ENCODE measurements at regions not wholly inside any gene's neighbourhood (a gene's known extent, or its start where the extent isn't known, plus 50 kb on each side); places are given as distances from the start of the nearest gene placed in this dataset.

DNA sequence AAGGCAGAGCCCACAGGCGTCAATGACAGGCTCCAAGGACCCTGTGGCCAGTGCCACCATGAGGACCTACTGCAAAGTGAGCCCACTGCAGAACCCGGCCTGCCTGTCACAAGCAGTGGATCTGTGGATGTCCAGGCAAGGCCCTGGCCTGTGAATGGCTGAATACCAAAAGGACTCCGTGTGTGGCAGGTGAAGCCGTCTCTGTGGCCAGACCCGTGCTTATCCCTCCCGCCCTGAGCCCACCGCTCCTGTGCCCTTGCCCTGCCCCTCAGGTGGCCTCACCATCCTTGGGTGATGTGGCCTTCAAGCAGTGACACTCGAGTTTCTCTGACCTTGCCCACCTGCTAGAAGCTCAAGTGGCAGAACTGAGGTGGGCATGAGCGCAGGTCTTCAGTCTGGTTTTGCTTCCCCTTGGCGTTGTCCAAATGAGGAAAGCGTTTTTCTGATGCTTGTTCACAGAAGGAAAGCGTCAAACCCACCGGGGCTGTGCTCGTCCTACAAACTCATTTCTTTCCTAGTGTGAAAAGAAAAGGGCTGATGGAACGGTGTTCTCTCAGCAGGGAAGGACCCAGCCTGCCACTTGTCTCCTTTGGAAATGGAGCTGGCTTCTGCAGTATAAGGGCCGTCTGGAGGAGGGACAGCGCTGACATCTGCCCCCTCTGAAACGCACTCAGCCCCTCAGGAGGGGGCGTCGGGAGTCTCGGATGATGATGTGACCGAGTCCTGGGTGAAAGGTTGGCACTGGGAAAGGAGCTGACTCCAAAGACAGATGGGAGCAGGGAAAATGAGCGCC, 377.7 kb upstream of the IRX4 start:
- intact Hi-C loops (cut with micrococcal nuclease), result no loop called here
- H3K27me3 Mint-ChIP-seq, result no peaks in the 10 kb centered on the region

DNA sequence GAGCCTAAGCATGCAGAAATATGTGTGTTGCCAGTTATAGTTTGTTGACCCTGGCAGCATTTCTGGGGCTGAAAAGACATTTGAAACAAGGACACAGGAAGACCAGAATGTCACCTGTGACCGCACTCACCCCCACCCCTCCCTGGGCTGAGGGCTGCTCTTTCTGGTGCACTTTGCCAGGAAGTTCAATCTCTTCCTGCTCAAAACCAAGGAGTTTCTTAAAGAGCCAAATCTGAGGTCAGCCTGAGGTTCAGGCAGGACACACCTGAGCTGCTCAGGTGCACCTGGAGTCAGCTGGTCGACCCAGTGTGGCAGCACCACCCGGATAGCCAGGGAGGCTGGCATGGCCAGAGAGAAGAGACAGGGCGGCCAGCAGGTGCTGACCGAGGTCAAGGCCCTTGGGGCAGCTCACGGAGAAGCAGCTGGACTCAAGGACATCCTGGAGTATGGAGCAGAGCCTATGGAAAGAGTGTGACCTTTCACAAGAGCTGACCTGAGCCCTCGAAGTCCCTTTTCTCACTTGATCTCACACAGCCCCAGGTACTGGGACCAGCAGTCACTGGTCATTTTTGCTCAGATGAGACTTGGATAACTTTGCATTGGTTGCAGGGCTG, 376.9 kb upstream of the IRX4 start:
- intact Hi-C loops (cut with micrococcal nuclease), result no loop called here
- H3K27ac Mint-ChIP-seq, result no peak overlapping the region
- no peak overlapping the region for H3K4me3 Mint-ChIP-seq
- H3K27me3 Mint-ChIP-seq, result no peaks in the 10 kb centered on the region
- H3K4me1 Mint-ChIP-seq (ENCODE audit: low read depth), result no peaks in the 10 kb centered on the region
- no peaks in the 10 kb centered on the region for H3K36me3 Mint-ChIP-seq (ENCODE audit: low read depth)
- H3K9me3 Mint-ChIP-seq, result no peaks in the 10 kb centered on the region

More for the DNA sequence above, 377.7 kb upstream of the IRX4 start:
- no peaks in the 10 kb centered on the region for H3K9me3 Mint-ChIP-seq
- H3K36me3 Mint-ChIP-seq (ENCODE audit: low read depth), result no peaks in the 10 kb centered on the region
- no peak overlapping the region for H3K4me3 Mint-ChIP-seq
- H3K4me1 Mint-ChIP-seq (ENCODE audit: low read depth), result no peaks in the 10 kb centered on the region
- H3K27ac Mint-ChIP-seq, result no peak overlapping the region

GRCh38 chr5:2258861-2259260, 376.1 kb upstream of the IRX4 start:
- H3K4me1 Mint-ChIP-seq (ENCODE audit: low read depth), result no peaks in the 10 kb centered on the region
- no peaks in the 10 kb centered on the region for H3K9me3 Mint-ChIP-seq
- H3K27ac Mint-ChIP-seq, result no peak overlapping the region
- H3K27me3 Mint-ChIP-seq, result no peaks in the 10 kb centered on the region
- no peaks in the 10 kb centered on the region for H3K36me3 Mint-ChIP-seq (ENCODE audit: low read depth)
- intact Hi-C loops (cut with micrococcal nuclease), result no loop called here
- no peak overlapping the region for H3K4me3 Mint-ChIP-seq

DNA sequence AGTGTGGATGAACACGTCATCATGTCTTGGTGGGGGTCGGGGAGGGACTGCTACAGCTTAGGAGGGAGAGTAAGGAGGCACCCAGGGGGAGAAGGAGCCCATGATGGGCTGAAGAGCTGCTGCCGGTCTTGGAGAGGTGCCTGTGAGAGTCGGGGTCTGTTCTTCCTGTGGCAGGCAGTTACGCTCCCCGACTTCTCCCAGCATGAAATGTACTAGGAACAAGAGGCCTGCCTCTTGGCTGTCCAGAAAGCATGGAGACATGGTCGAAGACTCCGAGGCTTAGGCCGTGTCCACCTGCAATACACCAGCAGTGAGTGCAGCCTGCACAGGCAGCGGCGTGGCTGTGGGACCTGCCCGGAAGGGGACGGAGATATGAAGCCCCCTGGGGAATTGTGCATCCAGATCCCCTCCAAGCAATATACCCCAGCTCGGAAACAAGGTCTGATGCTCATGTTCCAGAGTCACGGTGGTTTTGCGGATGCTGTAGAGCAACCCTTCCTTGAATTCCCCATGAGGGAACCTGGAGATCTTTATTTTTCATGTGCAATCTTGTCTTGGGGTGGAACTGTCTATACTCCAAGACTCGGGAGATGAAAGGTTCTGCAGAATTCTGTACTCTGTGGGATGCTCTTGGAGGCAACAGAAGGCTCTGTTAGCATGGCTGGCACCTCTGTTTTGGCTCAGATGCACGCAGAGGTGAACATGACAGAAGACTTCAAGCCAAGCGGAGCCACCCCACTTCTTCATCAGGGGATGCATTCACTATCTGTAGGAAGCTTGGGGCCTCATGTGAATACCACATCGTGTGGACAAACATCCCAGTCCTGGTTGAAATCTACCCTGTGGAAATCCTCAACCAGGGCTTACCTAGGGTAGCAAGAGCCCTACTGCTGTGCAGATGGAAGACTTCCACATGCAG, 374.9 kb upstream of the IRX4 start:
- H3K27ac Mint-ChIP-seq, result no peak overlapping the region
- H3K4me3 Mint-ChIP-seq, result no peak overlapping the region
- H3K36me3 Mint-ChIP-seq (ENCODE audit: low read depth), result no peaks in the 10 kb centered on the region
- H3K9me3 Mint-ChIP-seq, result no peaks in the 10 kb centered on the region
- H3K27me3 Mint-ChIP-seq, result no peaks in the 10 kb centered on the region
- H3K4me1 Mint-ChIP-seq (ENCODE audit: low read depth), result no peaks in the 10 kb centered on the region
- intact Hi-C loops (cut with micrococcal nuclease), result no loop called here

DNA sequence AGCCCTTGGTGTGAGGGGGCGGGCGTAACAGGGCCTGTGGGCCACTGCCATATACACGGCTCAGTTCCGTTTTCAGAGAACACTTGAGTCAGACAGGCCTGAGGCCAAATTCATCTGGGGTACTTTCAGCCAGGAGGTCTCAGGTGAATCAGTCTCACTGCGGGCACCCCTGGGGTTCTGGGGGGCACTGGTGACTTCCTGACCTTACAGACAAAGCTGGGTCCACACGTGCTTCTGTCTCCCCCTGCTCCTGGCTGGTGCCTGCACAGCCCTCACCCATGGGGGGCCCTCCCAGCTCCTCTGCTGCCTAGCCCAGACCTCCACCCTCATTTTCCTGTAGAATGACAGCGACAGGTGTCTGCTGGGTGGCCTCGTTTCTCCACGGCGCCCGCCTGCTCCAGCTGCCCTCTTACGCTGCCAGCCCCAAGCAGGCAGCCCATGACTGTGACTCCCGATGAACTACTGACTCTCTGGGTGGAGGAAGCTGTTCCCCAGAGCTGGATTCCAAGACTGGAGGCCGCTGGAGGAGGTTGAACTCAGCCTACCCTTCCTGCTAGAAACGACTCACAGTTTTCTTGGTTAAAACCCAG, 374.1 kb upstream of the IRX4 start:
- intact Hi-C loops (cut with micrococcal nuclease), result no loop called here
- H3K27ac Mint-ChIP-seq, result no peak overlapping the region
- H3K4me3 Mint-ChIP-seq, result no peak overlapping the region
- H3K36me3 Mint-ChIP-seq (ENCODE audit: low read depth), result no peaks in the 10 kb centered on the region
- no peaks in the 10 kb centered on the region for H3K9me3 Mint-ChIP-seq
- no peaks in the 10 kb centered on the region for H3K4me1 Mint-ChIP-seq (ENCODE audit: low read depth)
- no peaks in the 10 kb centered on the region for H3K27me3 Mint-ChIP-seq

DNA sequence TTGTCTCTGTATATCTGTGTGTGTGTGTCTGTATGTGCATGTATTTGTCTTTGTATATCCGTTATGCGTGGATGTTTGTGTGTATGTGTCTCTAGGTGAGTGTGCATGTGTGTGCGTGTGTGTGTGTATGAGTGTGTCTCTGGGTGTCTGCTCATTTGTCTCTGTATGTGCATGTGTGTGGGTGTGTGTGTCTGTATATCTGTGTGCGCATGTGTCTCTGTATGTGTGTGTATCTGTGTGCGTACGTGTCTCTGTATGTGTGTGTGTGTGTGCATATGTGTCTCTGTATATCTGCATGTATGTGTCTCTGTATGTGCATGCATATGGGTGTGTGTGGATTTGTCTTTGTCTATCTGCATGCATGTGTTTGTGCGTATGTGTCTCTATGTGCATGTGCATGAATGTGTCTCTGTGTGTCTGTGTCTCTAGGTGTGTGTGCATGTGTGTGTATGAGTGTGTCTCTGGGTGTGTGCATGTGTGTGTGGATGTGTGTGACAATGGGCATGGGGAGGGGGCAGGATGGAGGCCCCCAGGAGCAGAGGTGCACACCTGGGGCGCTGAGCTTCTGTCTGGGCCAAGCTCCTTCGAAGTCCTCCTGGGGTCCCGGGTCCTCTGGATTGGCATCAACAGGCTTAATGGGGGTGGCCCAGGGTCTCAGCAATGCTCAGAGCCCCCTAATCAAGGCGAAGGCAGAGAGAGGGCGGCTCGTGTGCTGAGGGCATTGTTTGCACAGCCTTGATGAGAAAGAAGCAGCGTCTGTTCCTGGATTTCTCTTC, 373.4 kb upstream of the IRX4 start:
- Mint-ChIP-seq H3K27me3 (no peaks in the 10 kb centered on the region), H3K4me3 (no peak overlapping the region), H3K9me3 (no peaks in the 10 kb centered on the region), H3K36me3 (ENCODE audit: low read depth) (no peaks in the 10 kb centered on the region), H3K27ac (no peak overlapping the region), H3K4me1 (ENCODE audit: low read depth) (no peaks in the 10 kb centered on the region)
- intact Hi-C loops (cut with micrococcal nuclease), result no loop called here

GRCh38 chr5:2254880-2255750, 372.4 kb upstream of the IRX4 start:
- intact Hi-C loops (cut with micrococcal nuclease), result no loop called here
- H3K4me1 Mint-ChIP-seq (ENCODE audit: low read depth), result no peaks in the 10 kb centered on the region
- no peak overlapping the region for H3K27ac Mint-ChIP-seq

DNA sequence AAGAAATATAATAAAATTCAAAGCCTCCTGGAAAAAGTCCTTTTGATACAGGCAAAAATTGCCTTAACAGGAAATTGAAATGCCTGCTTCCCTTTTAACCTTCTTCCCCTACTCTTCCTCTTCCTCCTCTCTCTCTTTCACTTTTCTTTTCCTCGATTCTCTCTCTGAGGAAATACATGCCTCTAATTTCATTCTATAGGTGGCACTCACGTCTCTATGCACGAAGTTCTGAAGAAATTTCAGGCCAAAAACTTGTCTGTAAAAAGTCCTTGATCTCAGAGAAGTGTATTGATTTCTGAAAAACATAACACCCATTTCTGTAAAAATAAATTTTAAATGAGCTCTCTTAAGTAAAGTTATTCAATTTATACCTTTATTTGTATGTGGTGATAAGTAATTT, 371.7 kb upstream of the IRX4 start:
- Mint-ChIP-seq H3K27me3 (no peaks in the 10 kb centered on the region), H3K36me3 (ENCODE audit: low read depth) (no peaks in the 10 kb centered on the region), H3K27ac (no peak overlapping the region), H3K9me3 (no peaks in the 10 kb centered on the region), H3K4me1 (ENCODE audit: low read depth) (no peaks in the 10 kb centered on the region), H3K4me3 (no peak overlapping the region)
- intact Hi-C loops (cut with micrococcal nuclease), result no loop called here

More at GRCh38 chr5:2254880-2255750, 372.4 kb upstream of the IRX4 start:
- Mint-ChIP-seq H3K4me3 (no peak overlapping the region), H3K9me3 (no peaks in the 10 kb centered on the region), H3K36me3 (ENCODE audit: low read depth) (no peaks in the 10 kb centered on the region), H3K27me3 (no peaks in the 10 kb centered on the region)

- H3K9me3 Mint-ChIP-seq, result no peaks in the 10 kb centered on the region
- intact Hi-C loops (cut with micrococcal nuclease), result no loop called here
- H3K36me3 Mint-ChIP-seq (ENCODE audit: low read depth), result no peaks in the 10 kb centered on the region
- no peak overlapping the region for H3K4me3 Mint-ChIP-seq
- no peaks in the 10 kb centered on the region for H3K27me3 Mint-ChIP-seq
- no peak overlapping the region for H3K27ac Mint-ChIP-seq
- no peaks in the 10 kb centered on the region for H3K4me1 Mint-ChIP-seq (ENCODE audit: low read depth)
Observed at GRCh38 chr5:2253040-2253975, 370.6 kb upstream of the IRX4 start.

GRCh38 chr5:2251751-2252150, 369.0 kb upstream of the IRX4 start:
- no peak overlapping the region for H3K27ac Mint-ChIP-seq
- intact Hi-C loops (cut with micrococcal nuclease), result no loop called here
- no peaks in the 10 kb centered on the region for H3K9me3 Mint-ChIP-seq
- no peaks in the 10 kb centered on the region for H3K36me3 Mint-ChIP-seq (ENCODE audit: low read depth)
- no peak overlapping the region for H3K4me3 Mint-ChIP-seq
- H3K4me1 Mint-ChIP-seq (ENCODE audit: low read depth), result no peaks in the 10 kb centered on the region
- H3K27me3 Mint-ChIP-seq, result no peaks in the 10 kb centered on the region

DNA sequence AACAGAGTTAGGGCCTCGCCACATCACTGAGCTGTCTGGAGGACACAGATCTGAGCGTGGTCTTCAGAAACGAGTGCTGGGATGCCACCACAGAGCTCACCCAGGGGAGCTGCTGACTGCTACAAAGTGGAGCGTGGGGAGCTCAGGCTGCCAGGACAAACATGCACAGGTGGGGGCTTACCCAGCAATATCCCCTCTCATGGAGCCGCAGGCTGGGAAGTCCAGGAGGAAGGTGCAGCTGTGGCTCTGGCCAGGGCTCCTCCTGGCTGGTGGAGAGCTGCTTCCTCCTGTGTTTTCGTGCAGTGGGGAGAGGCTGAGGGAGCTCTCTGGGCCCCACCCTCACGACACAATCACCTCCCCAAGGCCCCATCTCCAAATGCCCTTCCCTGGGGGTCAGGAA, 368.6 kb upstream of the IRX4 start:
- intact Hi-C loops (cut with micrococcal nuclease), result no loop called here
- Mint-ChIP-seq H3K4me1 (ENCODE audit: low read depth) (no peaks in the 10 kb centered on the region), H3K36me3 (ENCODE audit: low read depth) (no peaks in the 10 kb centered on the region), H3K9me3 (no peaks in the 10 kb centered on the region), H3K27me3 (no peaks in the 10 kb centered on the region), H3K4me3 (no peak overlapping the region), H3K27ac (no peak overlapping the region)

- H3K9me3 Mint-ChIP-seq, result no peaks in the 10 kb centered on the region
- intact Hi-C loops (cut with micrococcal nuclease), result no loop called here
- H3K27me3 Mint-ChIP-seq, result no peaks in the 10 kb centered on the region
- H3K4me1 Mint-ChIP-seq (ENCODE audit: low read depth), result no peaks in the 10 kb centered on the region
- H3K4me3 Mint-ChIP-seq, result no peak overlapping the region
- H3K36me3 Mint-ChIP-seq (ENCODE audit: low read depth), result no peaks in the 10 kb centered on the region
- H3K27ac Mint-ChIP-seq, result no peak overlapping the region
Observed at GRCh38 chr5:2250365-2250950, 367.7 kb upstream of the IRX4 start.
